ENCODE measurements at regions not wholly inside any gene's neighbourhood (a gene's known extent, or its start where the extent isn't known, plus 50 kb on each side); places are given as distances from the start of the nearest gene placed in this dataset.
A peak's percentile ranks its signal among the peaks of the same experiment; 100 is the strongest.

DNA sequence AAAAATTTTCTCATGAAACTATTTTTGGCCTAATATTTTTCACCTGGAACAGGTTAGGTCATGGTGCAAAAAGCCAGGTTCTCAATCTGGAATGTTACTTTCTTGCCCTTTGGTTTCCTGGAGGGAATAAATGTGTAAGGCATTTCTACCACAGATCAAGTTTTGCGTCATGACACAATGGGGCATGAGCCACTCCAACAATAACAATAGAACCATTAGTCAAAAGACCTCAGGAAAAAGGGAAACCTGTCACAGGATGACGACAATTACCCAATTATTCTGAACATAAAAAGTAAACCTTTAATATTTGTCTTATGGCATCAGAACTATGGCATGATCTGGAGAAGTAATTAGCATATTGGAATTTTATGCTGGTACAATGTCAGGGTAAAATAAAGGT lies 88.2 kb upstream of the HNRNPA3 start:
- TF ChIP-seq ZNF677 (tag by site-specific recombination; IDR thresholded peaks at IDR 0.05) (no peak), ZNF596 (tag by site-specific recombination; IDR thresholded peaks at IDR 0.05) (no peak), ZNF785 (tag by site-specific recombination; IDR thresholded peaks at IDR 0.05) (no peak)
- TF ChIP-seq, protein P1, sequence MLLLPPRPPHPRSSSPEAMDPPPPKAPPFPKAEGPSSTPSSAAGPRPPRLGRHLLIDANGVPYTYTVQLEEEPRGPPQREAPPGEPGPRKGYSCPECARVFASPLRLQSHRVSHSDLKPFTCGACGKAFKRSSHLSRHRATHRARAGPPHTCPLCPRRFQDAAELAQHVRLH (tag by site-specific recombination; IDR thresholded peaks at IDR 0.05) = no peak
- TF ChIP-seq, protein P2, sequence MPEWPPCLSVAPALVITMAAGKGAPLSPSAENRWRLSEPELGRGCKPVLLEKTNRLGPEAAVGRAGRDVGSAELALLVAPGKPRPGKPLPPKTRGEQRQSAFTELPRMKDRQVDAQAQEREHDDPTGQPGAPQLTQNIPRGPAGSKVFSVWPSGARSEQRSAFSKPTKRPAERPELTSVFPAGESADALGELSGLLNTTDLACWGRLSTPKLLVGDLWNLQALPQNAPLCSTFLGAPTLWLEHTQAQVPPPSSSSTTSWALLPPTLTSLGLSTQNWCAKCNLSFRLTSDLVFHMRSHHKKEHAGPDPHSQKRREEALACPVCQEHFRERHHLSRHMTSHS (tag by site-specific recombination; IDR thresholded peaks at IDR 0.05) = no peak
- TF ChIP-seq, protein P3, sequence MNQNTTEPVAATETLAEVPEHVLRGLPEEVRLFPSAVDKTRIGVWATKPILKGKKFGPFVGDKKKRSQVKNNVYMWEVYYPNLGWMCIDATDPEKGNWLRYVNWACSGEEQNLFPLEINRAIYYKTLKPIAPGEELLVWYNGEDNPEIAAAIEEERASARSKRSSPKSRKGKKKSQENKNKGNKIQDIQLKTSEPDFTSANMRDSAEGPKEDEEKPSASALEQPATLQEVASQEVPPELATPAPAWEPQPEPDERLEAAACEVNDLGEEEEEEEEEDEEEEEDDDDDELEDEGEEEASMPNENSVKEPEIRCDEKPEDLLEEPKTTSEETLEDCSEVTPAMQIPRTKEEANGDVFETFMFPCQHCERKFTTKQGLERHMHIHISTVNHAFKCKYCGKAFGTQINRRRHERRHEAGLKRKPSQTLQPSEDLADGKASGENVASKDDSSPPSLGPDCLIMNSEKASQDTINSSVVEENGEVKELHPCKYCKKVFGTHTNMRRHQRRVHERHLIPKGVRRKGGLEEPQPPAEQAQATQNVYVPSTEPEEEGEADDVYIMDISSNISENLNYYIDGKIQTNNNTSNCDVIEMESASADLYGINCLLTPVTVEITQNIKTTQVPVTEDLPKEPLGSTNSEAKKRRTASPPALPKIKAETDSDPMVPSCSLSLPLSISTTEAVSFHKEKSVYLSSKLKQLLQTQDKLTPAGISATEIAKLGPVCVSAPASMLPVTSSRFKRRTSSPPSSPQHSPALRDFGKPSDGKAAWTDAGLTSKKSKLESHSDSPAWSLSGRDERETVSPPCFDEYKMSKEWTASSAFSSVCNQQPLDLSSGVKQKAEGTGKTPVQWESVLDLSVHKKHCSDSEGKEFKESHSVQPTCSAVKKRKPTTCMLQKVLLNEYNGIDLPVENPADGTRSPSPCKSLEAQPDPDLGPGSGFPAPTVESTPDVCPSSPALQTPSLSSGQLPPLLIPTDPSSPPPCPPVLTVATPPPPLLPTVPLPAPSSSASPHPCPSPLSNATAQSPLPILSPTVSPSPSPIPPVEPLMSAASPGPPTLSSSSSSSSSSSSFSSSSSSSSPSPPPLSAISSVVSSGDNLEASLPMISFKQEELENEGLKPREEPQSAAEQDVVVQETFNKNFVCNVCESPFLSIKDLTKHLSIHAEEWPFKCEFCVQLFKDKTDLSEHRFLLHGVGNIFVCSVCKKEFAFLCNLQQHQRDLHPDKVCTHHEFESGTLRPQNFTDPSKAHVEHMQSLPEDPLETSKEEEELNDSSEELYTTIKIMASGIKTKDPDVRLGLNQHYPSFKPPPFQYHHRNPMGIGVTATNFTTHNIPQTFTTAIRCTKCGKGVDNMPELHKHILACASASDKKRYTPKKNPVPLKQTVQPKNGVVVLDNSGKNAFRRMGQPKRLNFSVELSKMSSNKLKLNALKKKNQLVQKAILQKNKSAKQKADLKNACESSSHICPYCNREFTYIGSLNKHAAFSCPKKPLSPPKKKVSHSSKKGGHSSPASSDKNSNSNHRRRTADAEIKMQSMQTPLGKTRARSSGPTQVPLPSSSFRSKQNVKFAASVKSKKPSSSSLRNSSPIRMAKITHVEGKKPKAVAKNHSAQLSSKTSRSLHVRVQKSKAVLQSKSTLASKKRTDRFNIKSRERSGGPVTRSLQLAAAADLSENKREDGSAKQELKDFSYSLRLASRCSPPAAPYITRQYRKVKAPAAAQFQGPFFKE (tag by site-specific recombination; IDR thresholded peaks at IDR 0.05; ENCODE audit: borderline replicate concordance) = no peak
- TF ChIP-seq, protein P4, sequence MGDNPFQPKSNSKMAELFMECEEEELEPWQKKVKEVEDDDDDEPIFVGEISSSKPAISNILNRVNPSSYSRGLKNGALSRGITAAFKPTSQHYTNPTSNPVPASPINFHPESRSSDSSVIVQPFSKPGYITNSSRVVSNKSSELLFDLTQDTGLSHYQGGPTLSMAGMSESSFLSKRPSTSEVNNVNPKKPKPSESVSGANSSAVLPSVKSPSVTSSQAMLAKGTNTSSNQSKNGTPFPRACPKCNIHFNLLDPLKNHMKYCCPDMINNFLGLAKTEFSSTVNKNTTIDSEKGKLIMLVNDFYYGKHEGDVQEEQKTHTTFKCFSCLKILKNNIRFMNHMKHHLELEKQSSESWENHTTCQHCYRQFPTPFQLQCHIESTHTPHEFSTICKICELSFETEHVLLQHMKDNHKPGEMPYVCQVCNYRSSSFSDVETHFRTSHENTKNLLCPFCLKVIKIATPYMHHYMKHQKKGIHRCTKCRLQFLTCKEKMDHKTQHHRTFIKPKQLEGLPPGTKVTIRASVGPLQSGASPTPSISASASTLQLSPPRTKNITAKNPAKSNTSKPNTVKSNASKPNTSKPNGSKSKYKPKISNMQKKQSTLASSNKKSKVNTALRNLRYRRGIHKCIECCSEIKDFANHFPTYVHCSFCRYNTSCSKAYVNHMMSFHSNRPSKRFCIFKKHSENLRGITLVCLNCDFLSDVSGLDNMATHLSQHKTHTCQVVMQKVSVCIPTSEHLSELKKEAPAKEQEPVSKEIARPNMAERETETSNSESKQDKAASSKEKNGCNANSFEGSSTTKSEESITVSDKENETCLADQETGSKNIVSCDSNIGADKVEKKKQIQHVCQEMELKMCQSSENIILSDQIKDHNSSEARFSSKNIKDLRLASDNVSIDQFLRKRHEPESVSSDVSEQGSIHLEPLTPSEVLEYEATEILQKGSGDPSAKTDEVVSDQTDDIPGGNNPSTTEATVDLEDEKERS (tag by site-specific recombination; IDR thresholded peaks at IDR 0.05) = no peak
- TF ChIP-seq, protein P5, sequence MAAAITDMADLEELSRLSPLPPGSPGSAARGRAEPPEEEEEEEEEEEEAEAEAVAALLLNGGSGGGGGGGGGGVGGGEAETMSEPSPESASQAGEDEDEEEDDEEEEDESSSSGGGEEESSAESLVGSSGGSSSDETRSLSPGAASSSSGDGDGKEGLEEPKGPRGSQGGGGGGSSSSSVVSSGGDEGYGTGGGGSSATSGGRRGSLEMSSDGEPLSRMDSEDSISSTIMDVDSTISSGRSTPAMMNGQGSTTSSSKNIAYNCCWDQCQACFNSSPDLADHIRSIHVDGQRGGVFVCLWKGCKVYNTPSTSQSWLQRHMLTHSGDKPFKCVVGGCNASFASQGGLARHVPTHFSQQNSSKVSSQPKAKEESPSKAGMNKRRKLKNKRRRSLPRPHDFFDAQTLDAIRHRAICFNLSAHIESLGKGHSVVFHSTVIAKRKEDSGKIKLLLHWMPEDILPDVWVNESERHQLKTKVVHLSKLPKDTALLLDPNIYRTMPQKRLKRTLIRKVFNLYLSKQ (tag by site-specific recombination; IDR thresholded peaks at IDR 0.05; ENCODE audit: borderline replicate concordance) = no peak
- Histone ChIP-seq H3K36me3 (ENCODE audit: control insufficient read depth in 2 of 2, insufficient read depth in 1 of 2, low read length in 2 of 2) (no peaks in the 10 kb centered on the region), H3K4me1 (ENCODE audit: control insufficient read depth, insufficient read depth, low read length) (no peaks in the 10 kb centered on the region), H3K9me3 (ENCODE audit: control insufficient read depth, insufficient read depth, low read depth, low read length) (no peaks in the 10 kb centered on the region), H3K4me3 (ENCODE audit: low read depth, low read length) (no peak overlapping the region), H3K27ac (ENCODE audit: extremely low read depth, low read depth, low read length) (no peak overlapping the region)
- ChIA-PET CTCF (interaction anchor here (0.6 to 0.7 kb wide), 2 partner anchors 23 to 282 kb away, joined by 3 to 4 read pairs; no protein-coding TSS in a partner anchor), POLR2A (no interaction called here)

DNA sequence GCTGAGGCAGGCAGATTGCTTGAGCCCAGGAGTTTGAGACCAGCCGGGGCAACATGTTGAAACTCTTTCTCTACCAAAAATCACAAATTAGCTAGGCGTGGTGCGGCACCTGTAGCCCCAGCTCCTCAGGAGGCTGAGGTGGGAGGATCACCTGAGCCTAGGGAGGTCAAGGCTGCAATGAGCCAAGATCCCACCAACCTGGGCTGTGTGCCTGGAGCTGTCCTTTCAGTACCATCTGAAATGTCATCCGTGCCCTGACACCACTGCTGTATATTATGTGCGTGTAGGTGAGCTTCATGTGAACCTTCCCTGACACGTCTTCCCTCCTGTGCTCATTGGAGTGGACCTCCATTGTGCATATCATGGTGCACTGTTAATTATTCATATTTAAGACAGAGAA lies 84.8 kb upstream of the HNRNPA3 start:
- Histone ChIP-seq H3K27ac (ENCODE audit: extremely low read depth, low read depth, low read length) (no peak overlapping the region), H3K4me3 (ENCODE audit: low read depth, low read length) (no peak overlapping the region), H3K36me3 (ENCODE audit: control insufficient read depth in 2 of 2, insufficient read depth in 1 of 2, low read length in 2 of 2) (no peaks in the 10 kb centered on the region), H3K4me1 (ENCODE audit: control insufficient read depth, insufficient read depth, low read length) (no peaks in the 10 kb centered on the region), H3K9me3 (ENCODE audit: control insufficient read depth, insufficient read depth, low read depth, low read length) (no peaks in the 10 kb centered on the region)
- TF ChIP-seq, protein P6, sequence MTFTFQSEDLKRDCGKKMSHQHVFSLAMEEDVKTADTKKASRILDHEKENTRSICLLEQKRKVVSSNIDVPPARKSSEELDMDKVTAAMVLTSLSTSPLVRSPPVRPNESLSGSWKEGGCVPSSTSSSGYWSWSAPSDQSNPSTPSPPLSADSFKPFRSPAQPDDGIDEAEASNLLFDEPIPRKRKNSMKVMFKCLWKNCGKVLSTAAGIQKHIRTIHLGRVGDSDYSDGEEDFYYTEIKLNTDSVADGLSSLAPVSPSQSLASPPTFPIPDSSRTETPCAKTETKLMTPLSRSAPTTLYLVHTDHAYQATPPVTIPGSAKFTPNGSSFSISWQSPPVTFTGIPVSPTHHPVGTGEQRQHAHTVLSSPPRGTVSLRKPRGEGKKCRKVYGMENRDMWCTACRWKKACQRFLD (tag by site-specific recombination; IDR thresholded peaks at IDR 0.05) = no peak
- TF ChIP-seq ZNF23 (tag by site-specific recombination; IDR thresholded peaks at IDR 0.05; ENCODE audit: borderline replicate concordance) (no peak), SP2 (tag by site-specific recombination; IDR thresholded peaks at IDR 0.05) (no peak)
- TF ChIP-seq, protein P7, sequence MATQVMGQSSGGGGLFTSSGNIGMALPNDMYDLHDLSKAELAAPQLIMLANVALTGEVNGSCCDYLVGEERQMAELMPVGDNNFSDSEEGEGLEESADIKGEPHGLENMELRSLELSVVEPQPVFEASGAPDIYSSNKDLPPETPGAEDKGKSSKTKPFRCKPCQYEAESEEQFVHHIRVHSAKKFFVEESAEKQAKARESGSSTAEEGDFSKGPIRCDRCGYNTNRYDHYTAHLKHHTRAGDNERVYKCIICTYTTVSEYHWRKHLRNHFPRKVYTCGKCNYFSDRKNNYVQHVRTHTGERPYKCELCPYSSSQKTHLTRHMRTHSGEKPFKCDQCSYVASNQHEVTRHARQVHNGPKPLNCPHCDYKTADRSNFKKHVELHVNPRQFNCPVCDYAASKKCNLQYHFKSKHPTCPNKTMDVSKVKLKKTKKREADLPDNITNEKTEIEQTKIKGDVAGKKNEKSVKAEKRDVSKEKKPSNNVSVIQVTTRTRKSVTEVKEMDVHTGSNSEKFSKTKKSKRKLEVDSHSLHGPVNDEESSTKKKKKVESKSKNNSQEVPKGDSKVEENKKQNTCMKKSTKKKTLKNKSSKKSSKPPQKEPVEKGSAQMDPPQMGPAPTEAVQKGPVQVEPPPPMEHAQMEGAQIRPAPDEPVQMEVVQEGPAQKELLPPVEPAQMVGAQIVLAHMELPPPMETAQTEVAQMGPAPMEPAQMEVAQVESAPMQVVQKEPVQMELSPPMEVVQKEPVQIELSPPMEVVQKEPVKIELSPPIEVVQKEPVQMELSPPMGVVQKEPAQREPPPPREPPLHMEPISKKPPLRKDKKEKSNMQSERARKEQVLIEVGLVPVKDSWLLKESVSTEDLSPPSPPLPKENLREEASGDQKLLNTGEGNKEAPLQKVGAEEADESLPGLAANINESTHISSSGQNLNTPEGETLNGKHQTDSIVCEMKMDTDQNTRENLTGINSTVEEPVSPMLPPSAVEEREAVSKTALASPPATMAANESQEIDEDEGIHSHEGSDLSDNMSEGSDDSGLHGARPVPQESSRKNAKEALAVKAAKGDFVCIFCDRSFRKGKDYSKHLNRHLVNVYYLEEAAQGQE (tag by site-specific recombination; IDR thresholded peaks at IDR 0.05) = peak; percentile 76
- TF ChIP-seq, protein P8, sequence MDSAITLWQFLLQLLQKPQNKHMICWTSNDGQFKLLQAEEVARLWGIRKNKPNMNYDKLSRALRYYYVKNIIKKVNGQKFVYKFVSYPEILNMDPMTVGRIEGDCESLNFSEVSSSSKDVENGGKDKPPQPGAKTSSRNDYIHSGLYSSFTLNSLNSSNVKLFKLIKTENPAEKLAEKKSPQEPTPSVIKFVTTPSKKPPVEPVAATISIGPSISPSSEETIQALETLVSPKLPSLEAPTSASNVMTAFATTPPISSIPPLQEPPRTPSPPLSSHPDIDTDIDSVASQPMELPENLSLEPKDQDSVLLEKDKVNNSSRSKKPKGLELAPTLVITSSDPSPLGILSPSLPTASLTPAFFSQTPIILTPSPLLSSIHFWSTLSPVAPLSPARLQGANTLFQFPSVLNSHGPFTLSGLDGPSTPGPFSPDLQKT (IDR thresholded peaks at IDR 0.05; ENCODE audit: borderline replicate concordance, low read depth, low read length) = no peak
- ChIA-PET CTCF (no interaction called here), POLR2A (interaction anchor here (0.6 kb wide), 1 partner anchor 137 kb away, joined by 5 read pairs; no protein-coding TSS in a partner anchor)
